ENCODE measurements at regions not wholly inside any gene's neighbourhood (a gene's known extent, or its start where the extent isn't known, plus 50 kb on each side); places are given as distances from the start of the nearest gene placed in this dataset.
A peak's percentile ranks its signal among the peaks of the same experiment; 100 is the strongest.

GRCh38 chr21:20592463-20592862, 405.7 kb upstream of the NCAM2 start:
- peak; percentile 84 for DNase-seq

DNA sequence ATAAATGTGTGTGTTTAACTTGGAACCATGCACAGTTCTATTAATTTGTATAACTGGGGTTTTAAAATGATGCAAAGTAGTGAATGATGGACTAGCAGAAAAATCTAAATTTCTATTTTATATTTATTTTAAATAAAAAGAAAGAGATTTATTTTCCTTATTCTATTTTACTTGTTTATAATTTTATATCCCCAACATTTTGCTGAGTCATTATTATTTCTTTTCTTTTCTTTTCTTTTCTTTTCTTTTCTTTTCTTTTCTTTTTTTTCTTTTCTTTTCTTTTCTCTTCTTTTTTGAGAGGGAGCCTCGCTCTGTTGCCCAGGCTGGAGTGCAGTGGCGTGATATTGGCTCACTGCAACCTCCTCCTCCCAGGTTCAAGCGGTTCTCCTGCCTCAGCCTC, 395.0 kb upstream of the NCAM2 start:
- DNase-seq = no peak

DNA sequence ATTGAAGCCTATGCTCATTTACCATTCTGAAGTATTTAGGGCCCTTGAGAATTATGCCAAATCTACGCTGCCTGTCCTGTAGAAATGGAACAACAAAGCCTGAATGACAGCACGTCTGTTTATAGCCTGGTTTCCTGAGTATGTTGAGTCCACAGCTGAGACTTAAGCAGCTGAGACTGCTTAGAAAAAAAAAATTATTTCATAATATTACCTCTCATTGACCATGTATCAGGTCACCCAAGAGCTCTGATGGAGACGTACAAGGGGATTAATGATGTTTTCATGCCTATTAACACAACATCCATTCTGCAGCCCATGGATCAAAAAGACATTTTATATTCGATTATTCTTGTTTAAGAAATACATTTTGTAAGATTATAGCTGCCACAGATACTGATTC, 387.2 kb upstream of the NCAM2 start:
- DNase-seq = no peak

DNA sequence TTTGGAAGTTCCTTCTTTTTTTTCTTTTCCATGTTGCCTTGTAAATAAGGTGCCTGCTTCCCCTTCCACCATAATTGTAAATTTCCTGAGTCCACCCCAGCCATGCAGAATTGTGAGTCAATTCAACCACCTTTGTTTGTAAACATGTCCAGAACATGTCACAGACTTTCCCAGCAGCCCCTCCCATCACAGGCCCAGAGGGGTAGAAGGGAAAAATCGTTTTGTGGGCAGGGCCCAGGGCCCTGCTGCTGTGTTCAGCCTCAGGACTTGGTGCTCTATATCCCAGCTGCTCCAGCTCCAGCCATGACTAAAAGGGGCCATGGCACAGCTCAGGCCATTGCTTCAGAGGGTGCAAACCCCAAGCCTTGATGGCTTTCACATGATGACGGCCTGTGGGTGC, 384.6 kb upstream of the NCAM2 start:
- DNase-seq = no peak

- no peak for DNase-seq
These were observed 381.1 kb upstream of the NCAM2 start for GRCh38 chr21:20617130-20617529.

DNA sequence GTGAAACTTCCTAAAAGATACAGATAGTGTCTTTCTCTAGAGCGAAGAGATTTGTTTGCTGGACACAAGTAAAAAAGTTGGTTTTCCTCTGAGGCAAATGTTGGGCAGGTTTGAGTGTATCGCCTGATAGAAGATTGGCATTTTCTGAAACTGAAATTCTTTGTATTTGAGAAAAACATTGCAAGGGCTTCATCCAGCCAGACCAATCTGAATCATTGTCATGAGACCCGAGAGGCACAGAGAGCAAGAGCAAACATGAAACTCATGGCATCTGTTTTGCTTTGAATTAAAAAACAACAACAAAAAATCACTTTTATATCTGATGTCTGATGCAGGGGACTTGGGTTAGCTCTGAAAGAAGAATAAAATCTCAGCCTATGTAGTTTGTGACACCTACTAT, 379.3 kb upstream of the NCAM2 start:
- no peak for DNase-seq

DNA sequence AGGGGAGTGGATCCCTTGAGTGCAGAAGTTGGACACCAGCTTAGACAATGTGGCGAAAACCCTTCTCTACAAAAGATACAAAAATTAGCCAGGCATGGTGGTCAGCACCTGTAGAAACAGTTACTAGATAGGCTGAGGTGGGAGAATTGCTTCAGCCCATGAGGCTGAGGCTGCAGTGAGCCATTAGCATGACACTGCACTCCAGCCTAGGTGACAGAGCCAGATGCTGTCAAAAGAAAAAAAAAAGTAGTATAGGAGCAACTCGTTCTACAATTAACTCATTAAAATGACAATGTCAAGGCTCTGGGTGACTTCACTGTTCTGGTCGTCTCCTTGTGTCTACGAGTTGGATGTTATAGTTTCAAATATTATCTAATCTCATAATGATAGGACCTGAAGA, 370.6 kb upstream of the NCAM2 start:
- no peak for DNase-seq

DNA sequence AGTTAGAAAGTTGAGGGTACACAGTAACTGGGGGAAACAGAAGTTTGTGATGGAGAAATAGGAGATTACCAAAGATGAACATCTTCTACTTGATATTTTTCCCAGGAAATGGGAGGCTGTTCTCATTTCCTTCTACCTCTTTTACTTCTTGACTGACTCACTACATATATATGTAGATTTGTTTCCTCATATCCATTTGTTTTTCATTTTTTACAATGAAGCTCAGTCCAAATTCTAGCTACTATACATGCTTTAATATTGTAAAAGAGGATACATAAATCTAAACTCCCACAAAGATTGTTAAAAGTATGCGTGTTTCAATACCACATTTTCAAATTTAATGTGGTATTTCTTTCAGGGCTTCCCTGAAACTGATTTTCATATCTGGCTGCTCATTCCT, 366.6 kb upstream of the NCAM2 start:
- no peak for DNase-seq

DNA sequence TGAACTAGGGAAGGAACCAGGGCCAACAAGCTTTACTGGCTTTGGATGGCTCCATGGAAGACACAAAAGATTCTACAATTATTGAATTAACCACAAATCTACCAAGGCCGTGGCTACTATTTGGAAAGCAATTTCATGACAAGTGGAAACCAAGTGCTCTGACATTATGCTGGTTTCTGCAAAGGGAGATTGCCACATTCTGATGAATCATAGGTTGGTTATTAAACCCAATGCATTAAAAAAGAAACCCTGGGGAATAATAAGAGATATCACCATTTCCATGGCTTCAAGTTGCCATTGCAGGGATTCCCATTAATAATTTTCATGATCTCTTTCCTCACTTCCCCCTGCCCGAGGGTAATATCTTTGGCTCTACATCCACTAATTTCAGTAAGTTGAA, 359.2 kb upstream of the NCAM2 start:
- DNase-seq = no peak

DNA sequence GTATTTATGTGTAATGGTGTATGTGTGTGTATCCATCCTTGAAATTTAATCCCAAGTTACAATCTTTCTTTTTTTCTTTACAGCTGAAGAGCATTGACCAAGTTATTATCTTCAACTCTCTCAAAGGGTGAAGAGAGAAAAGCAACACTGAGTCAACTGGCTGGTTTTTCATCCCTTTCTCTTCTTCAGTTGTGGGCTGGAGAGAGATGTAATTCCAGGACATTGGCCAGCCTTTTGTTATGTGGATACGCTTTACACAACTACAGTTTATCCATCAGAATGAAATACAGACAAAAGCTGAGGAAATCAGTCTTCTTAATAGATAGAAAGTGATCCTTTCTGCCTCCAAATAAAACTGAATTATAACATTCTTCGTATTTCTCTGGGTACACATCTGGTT, 357.0 kb upstream of the NCAM2 start:
- DNase-seq = no peak

DNA sequence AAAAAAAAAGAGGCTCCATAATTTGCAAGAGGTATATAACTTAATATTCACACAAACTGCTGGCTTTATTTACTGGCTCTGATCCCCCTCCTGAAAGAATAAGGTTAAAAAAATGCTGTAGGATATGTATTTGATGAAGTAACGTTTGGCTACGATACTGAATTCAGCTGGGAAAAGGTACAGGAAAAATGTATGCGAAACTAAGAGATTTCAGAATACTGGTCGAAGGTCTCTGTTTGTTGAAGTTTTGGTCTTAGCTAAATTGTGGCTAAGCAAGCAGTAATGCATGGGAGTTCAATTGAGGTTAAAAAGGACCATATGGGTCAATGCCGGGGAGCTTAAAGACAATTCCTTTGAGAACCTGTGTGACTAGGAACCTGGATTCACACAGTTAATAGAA, 355.5 kb upstream of the NCAM2 start:
- DNase-seq = no peak

DNA sequence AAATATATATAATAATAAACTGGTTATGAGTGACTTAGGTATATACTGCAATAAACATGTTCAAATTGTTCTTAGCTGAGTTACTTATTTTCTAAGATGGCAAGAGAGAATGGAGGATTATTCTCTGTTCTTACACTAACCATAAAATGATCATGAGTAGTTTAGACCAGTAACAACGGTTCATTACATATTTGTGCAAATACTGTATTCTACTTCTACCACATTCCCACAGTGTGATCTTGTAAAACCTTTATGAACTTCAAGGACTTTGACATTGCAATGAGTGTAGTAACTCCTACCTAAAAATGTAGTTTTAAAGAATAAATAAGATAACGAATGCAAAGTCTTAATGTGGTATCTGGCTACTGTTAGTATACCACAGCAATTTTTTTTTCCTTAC, 353.7 kb upstream of the NCAM2 start:
- no peak for DNase-seq

DNA sequence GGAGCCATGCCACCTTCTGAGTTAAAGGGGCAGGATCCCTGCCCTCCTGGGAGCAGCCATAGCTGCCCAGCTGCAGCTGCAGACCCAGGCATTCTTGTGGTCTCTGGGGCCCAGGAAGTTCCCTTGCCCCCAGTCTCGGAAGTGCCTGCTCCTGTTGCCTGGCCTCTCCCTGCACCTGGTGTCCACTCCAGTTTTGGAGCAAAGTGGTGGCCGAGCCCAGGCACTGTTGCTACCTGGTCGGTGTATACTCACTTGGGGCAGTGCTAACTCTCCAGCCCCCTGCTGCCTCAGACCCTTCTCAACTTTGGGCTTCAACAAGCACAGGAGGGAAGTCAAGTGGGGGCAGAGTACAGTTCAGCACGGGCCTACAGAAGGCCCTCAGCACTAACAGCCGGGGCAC, 352.9 kb upstream of the NCAM2 start:
- no peak for DNase-seq

GRCh38 chr21:20646431-20647165, 351.6 kb upstream of the NCAM2 start:
- DNase-seq = no peak

DNA sequence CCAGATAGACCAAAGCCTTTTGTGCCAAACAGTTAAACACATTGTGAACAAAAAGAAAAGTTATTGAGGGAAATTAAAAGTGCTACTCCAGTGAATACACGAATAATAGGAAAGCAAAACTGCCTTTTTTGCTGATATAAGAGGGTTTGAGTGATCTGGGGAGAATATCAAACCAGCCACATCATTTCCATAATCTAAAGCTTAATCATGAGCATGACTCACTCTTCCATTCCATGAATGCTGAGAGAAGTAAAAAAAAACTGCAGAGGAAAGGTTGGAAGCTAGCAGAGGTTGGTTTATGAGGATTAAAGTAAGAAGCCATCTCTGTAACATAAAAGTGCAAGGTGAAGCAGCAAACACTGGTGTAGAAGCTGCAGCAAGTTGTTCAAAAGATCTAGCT, 350.6 kb upstream of the NCAM2 start:
- no peak for DNase-seq

GRCh38 chr21:20649231-20649630, 349.0 kb upstream of the NCAM2 start:
- DNase-seq = no peak

DNA sequence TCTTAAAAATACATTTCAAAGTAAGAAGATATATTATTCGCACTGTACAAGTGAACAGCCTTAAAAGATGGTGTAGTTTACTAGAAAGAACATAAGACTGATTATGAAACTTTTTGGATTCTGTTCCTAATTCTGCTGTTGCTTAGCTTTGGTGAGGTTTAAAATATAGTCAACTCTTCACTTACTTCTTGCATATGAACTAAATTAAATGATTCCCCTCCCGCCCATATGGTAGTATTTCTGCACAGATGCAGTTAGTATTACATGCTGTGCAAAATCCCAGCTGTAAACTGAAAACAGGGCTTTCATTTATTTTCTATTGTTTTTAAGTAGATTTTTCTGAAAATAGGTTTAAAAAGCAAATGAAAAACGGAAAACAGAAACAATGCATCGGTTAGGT, 345.4 kb upstream of the NCAM2 start:
- DNase-seq = no peak

GRCh38 chr21:20661246-20661645, 337.0 kb upstream of the NCAM2 start:
- no peak for DNase-seq

GRCh38 chr21:20661745-20662422, 336.3 kb upstream of the NCAM2 start:
- DNase-seq = no peak

DNA sequence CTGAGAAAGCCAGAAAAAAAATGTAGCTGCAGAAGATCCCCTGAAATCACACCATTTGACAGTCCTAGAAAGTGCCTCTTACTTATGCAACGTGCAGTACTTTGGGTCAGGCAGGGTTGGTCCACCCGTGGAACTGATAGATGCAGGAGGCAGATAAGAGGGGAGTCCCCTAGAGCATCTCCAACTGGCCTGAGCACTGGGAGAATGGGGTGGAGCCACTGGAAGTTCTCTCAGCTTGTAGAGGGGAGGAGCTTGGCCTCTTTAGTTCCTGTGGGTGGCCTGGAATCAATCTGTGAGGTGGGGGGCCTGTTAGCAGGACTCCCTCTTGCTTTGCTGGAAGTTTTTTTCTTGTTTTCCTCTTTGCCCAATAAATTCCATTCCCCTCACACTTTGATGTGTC, 335.7 kb upstream of the NCAM2 start:
- DNase-seq = no peak

DNA sequence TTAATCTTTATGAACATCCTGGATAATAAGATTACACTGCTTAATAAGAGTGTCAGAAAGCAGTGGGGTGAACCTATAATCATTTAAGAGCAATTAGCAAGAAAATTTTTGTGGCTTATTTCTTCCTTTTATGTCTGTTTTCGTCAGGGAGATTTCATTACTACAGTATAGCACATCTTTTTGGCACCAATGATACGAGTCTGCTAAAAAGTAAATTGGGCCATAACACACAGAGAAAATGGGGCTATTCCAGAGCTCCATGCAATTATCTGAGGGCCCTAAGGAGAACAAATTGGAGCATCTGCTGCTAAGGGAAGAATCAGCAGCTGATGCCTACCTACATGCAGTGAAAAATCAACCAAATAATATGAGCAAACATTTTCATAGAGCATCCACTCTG, 330.3 kb upstream of the NCAM2 start:
- no peak for DNase-seq

GRCh38 chr21:20685475-20685874, 312.7 kb upstream of the NCAM2 start:
- DNase-seq = no peak

- DNase-seq = no peak
These were observed 299.6 kb upstream of the NCAM2 start for GRCh38 chr21:20698585-20698984.

- DNase-seq = no peak
These were observed 297.0 kb upstream of the NCAM2 start for GRCh38 chr21:20701235-20701634.
